Endothelial cell of umbilical vein (primary cell): ENCODE measurements at regions not wholly inside any gene's neighbourhood (a gene's known extent, or its start where the extent isn't known, plus 50 kb on each side); places are given as distances from the start of the nearest gene placed in this dataset.

ENCODE experiments used
- BruUV-seq: library from RNA; stranded (reverse); fragments of 400-500 nt; replicated peaks from 2 replicates; lab custom pipeline; 2021; lab: Mats Ljungman, UMichigan
- CTCF ChIA-PET: fragments of 300-600, 350-600 bp; sonication (Branson Sonifier 250); formaldehyde crosslinking; loops from one replicate; lab custom pipeline; 2021; ENCODE audit warnings: antibody characterized with exemption, inconsistent platforms; lab: Charles Lee
- POLR2A ChIA-PET: fragments of 300-600, 350-600 bp; sonication (Branson Sonifier 250); formaldehyde crosslinking; loops from one replicate; lab custom pipeline; 2021; ENCODE audit warnings: antibody characterized with exemption, inconsistent platforms; lab: Charles Lee
- DNase-seq: peaks from one replicate; pipeline ENCODE4 v3.0.0-alpha.2; 2011; ENCODE audit warnings: low read depth, low spot score
- FAIRE-seq: peaks from 2 replicates; lab custom pipeline; 2011; peaks lifted over from hg19 to GRCh38; lab: Jason Lieb, UNC
- H2AFZ ChIP-seq: 2 replicates; pipeline ENCODE4 v1.6.0; 2012; ENCODE audit warnings: low read depth, low read length, control low read depth, inconsistent platforms
- H3K27ac ChIP-seq: 2 replicates; pipeline ENCODE4 v1.5.1; 2011; ENCODE audit warnings: low read depth, mild to moderate bottlenecking, control low read depth, low read length, moderate library complexity; ENCODE audit not compliant: insufficient read depth
- H3K27me3 ChIP-seq, 2 experiments: 2 replicates each; pipeline versions ENCODE4 v1.6.0 to v1.6.1; 2011; ENCODE audit warnings: low read length in 2 of 2, mixed read lengths in 1 of 2; ENCODE audit not compliant: control insufficient read depth in 2 of 2, insufficient read depth in 2 of 2
- H3K36me3 ChIP-seq, 2 experiments: 2 replicates in 1 of 2; 3 replicates in 1 of 2; pipeline ENCODE4 v1.5.1; 2011; ENCODE audit warnings: low read length in 2 of 2, mild to moderate bottlenecking in 1 of 2, moderate library complexity in 1 of 2; ENCODE audit not compliant: control insufficient read depth in 2 of 2, insufficient read depth in 2 of 2; ENCODE audit errors: extremely low read depth in 1 of 2
- H3K4me1 ChIP-seq: 3 replicates; pipeline ENCODE4 v1.5.1; 2011; ENCODE audit warnings: mild to moderate bottlenecking, low read length; ENCODE audit not compliant: control insufficient read depth, insufficient read depth; ENCODE audit errors: extremely low read depth
- H3K4me2 ChIP-seq: 2 replicates; pipeline ENCODE4 v1.6.1; 2011; ENCODE audit warnings: low read length, control low read depth, mixed read lengths; ENCODE audit not compliant: insufficient read depth
- H3K4me3 ChIP-seq, 3 experiments: fragments of 200-600 bp in 1 of 3; sonication (generic), shearing (Covaris generic) in 1 of 3; replicated peaks in 1 of 3; 2 replicates each; pipeline ENCODE4 v1.5.1; 2011 to 2016; ENCODE audit warnings: control low read depth in 3 of 3, low read length in 3 of 3, mild to moderate bottlenecking in 2 of 3, inconsistent platforms in 1 of 3, low read depth in 1 of 3, moderate library complexity in 1 of 3; ENCODE audit not compliant: insufficient read depth in 1 of 3
- H3K79me2 ChIP-seq: 2 replicates; pipeline ENCODE4 v1.6.0; 2012; ENCODE audit warnings: low read length, inconsistent platforms; ENCODE audit not compliant: control insufficient read depth, insufficient read depth
- H3K9ac ChIP-seq: replicated peaks from 2 replicates; pipeline ENCODE3; 2011; ENCODE audit warnings: low read length, control low read depth; ENCODE audit not compliant: insufficient read depth; ENCODE audit errors: extremely low read depth
- H3K9me1 ChIP-seq: replicated peaks from 3 replicates; pipeline ENCODE4 v1.6.0; 2011; ENCODE audit warnings: mild to moderate bottlenecking, low read length; ENCODE audit not compliant: control insufficient read depth, insufficient read depth; ENCODE audit errors: extremely low read depth
- H3K9me3 ChIP-seq: replicated peaks from 2 replicates; pipeline ENCODE4 v1.5.1; 2012; ENCODE audit warnings: low read length, inconsistent platforms; ENCODE audit not compliant: control insufficient read depth, insufficient read depth
- H4K20me1 ChIP-seq: replicated peaks from 2 replicates; pipeline ENCODE3; 2011; ENCODE audit warnings: mild to moderate bottlenecking, low read length; ENCODE audit not compliant: control insufficient read depth, insufficient read depth; ENCODE audit errors: extremely low read depth
- EZH2 ChIP-seq: IDR thresholded peaks from 2 replicates; pipeline ENCODE4 v1.6.1; 2012; ENCODE audit warnings: borderline replicate concordance, low read depth, mild to moderate bottlenecking, moderate library complexity, low read length, inconsistent platforms; ENCODE audit not compliant: severe bottlenecking
- FOS ChIP-seq: IDR thresholded peaks from 2 replicates; pipeline ENCODE4 v1.6.1; 2011; ENCODE audit warnings: mild to moderate bottlenecking, low read length, moderate library complexity, borderline replicate concordance; ENCODE audit not compliant: insufficient read depth
- GATA2 ChIP-seq: IDR thresholded peaks from 2 replicates; pipeline ENCODE4 v1.7.0; 2011; ENCODE audit warnings: low read depth, mild to moderate bottlenecking, moderate library complexity, mixed read lengths, low read length; ENCODE audit not compliant: insufficient read length, insufficient read depth
- JUN ChIP-seq: IDR thresholded peaks from 2 replicates; pipeline ENCODE4 v1.6.1; 2011; ENCODE audit warnings: borderline replicate concordance, low read depth; ENCODE audit not compliant: insufficient read length, insufficient read depth
- MYC ChIP-seq: IDR thresholded peaks from one replicate; pipeline ENCODE4 v1.6.1; 2011; ENCODE audit warnings: mild to moderate bottlenecking, low read depth, low read length
- POLR2A ChIP-seq: IDR thresholded peaks from 2 replicates; pipeline ENCODE4 v1.6.1; 2012; ENCODE audit warnings: low read depth, mild to moderate bottlenecking, control low read depth, low read length
- POLR2AphosphoS5 ChIP-seq: IDR thresholded peaks from 2 replicates; pipeline ENCODE4 v1.6.1; 2012; ENCODE audit warnings: low read depth, mild to moderate bottlenecking, control low read depth, low read length, moderate library complexity; ENCODE audit not compliant: insufficient read depth
- dilution Hi-C: fragments of 300-500 bp; cut with MboI; formaldehyde crosslinking; loops from one replicate; pipeline ENCODE4 v1.15.0; 2019; ENCODE audit warnings: low sequenced_read_pairs; ENCODE audit not compliant: extremely low pct_ligation_motif_present
- intact Hi-C: fragments of 100-400 bp; cut with micrococcal nuclease; formaldehyde crosslinking; loops from one replicate; pipeline ENCODE4 v1.10.0; 2022
- TF ChIP-seq, protein P1 (sequence below), 2 donors: IDR thresholded peaks; 1 replicate in 1 of 2; 2 replicates in 1 of 2; pipeline ENCODE4 v1.5.1; 2011; ENCODE audit warnings: low read length in 2 of 2, mild to moderate bottlenecking in 2 of 2, moderate library complexity in 2 of 2, control low read depth in 1 of 2, inconsistent platforms in 1 of 2, low read depth in 1 of 2; ENCODE audit not compliant: insufficient read depth in 1 of 2; ENCODE audit errors: extremely low read depth in 1 of 2
- TF ChIP-seq, protein P2 (sequence below): IDR thresholded peaks from 2 replicates; pipeline ENCODE4 v1.6.1; 2011; ENCODE audit not compliant: insufficient read depth, insufficient read length

DNA sequence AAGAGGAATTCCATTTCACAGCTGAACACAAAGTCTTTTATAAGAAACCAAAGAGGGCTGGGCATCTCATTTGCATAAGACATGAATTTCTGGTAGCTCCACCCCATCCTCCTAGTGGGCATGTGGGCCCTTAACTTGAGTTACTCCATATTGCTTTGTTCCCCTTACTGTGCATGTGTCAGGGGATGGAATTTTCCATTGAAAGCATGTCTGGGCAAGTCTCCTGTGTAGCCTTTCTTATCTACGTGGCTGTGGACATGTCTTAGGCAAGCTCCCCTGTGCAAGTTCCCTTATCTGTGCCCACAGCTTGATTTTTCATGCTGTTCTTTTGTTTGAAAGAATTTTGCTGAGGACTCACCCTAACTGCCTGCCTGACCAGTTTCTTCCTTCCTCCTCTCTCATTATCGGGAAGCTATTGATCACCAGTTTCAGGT is 123.5 kb upstream of the JADE1 start:
- Histone ChIP-seq H2AFZ (no peak overlapping the region), H3K27ac (no peak overlapping the region), H3K9me3 (no peaks in the 10 kb centered on the region), H3K4me3 (no peak overlapping the region), H3K27me3 (no peaks in the 10 kb centered on the region), H3K4me2 (no peak overlapping the region), H3K36me3 (no peaks in the 10 kb centered on the region), H4K20me1 (no peaks in the 10 kb centered on the region), H3K79me2 (no peaks in the 10 kb centered on the region), H3K9ac (no peak overlapping the region), H3K9me1 (no peaks in the 10 kb centered on the region), H3K4me1 (no peaks in the 10 kb centered on the region)
- intact Hi-C loops (no loop called here), dilution Hi-C loops (no loop called here)
- no TSS peak for BruUV-seq
- no peak for DNase-seq
- POLR2A ChIA-PET = no interaction called here
- CTCF ChIA-PET = interaction anchor here (1.3 to 1.5 kb wide), 2 partner anchors 9 to 231 kb away, joined by 3 to 6 read pairs; no protein-coding TSS in a partner anchor
- no peak for TF ChIP-seq GATA2
- TF ChIP-seq EZH2 = no peak
- no peak for TF ChIP-seq POLR2AphosphoS5
- TF ChIP-seq, protein P1, sequence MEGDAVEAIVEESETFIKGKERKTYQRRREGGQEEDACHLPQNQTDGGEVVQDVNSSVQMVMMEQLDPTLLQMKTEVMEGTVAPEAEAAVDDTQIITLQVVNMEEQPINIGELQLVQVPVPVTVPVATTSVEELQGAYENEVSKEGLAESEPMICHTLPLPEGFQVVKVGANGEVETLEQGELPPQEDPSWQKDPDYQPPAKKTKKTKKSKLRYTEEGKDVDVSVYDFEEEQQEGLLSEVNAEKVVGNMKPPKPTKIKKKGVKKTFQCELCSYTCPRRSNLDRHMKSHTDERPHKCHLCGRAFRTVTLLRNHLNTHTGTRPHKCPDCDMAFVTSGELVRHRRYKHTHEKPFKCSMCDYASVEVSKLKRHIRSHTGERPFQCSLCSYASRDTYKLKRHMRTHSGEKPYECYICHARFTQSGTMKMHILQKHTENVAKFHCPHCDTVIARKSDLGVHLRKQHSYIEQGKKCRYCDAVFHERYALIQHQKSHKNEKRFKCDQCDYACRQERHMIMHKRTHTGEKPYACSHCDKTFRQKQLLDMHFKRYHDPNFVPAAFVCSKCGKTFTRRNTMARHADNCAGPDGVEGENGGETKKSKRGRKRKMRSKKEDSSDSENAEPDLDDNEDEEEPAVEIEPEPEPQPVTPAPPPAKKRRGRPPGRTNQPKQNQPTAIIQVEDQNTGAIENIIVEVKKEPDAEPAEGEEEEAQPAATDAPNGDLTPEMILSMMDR (IDR thresholded peaks at IDR 0.05; ENCODE audit: extremely low read depth in 1 of 2, insufficient read depth in 1 of 2, low read depth in 1 of 2, low read length in 2 of 2) = no peak
- TF ChIP-seq, protein P2, sequence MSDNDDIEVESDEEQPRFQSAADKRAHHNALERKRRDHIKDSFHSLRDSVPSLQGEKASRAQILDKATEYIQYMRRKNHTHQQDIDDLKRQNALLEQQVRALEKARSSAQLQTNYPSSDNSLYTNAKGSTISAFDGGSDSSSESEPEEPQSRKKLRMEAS = no peak
- TF ChIP-seq MYC = no peak
- no peak for TF ChIP-seq POLR2A
- TF ChIP-seq JUN = no peak
- no peak for TF ChIP-seq FOS
- FAIRE-seq = no peak
